H1 (cell line): ENCODE measurements at regions not wholly inside any gene's neighbourhood (a gene's known extent, or its start where the extent isn't known, plus 50 kb on each side); places are given as distances from the start of the nearest gene placed in this dataset.

ENCODE experiments used
- CBX5 ChIP-seq: fragments of 300-800, 300-1000 bp; sonication (generic); IDR thresholded peaks from 2 replicates; pipeline ENCODE4 v1.7.1; 2016; ENCODE audit warnings: antibody characterized with exemption, low read length, low read depth
- CHD7 ChIP-seq: fragments of 300-600 bp; sonication (generic); IDR thresholded peaks from 2 replicates; pipeline ENCODE4 v1.7.1; 2012; ENCODE audit warnings: low read length, moderate library complexity, mild to moderate bottlenecking, inconsistent platforms; ENCODE audit not compliant: insufficient replicate concordance

- TF ChIP-seq CHD7 (no peak), CBX5 (no peak)
Measured at GRCh38 chrY:15501181-15501580, 976.9 kb downstream of the NLGN4Y start (continued).
